CD8-positive, alpha-beta memory T cell (primary cell): ENCODE measurements at regions not wholly inside any gene's neighbourhood (a gene's known extent, or its start where the extent isn't known, plus 50 kb on each side); places are given as distances from the start of the nearest gene placed in this dataset.

ENCODE experiments used
- CTCF ChIA-PET: fragments of 350-600 bp; sonication (Branson Sonifier 250); formaldehyde crosslinking; loops from one replicate; lab custom pipeline; 2021; ENCODE audit warnings: antibody characterized with exemption; lab: Charles Lee
- POLR2A ChIA-PET: fragments of 350-600 bp; sonication (Branson Sonifier 250); formaldehyde crosslinking; loops from one replicate; lab custom pipeline; 2021; ENCODE audit warnings: antibody characterized with exemption; lab: Charles Lee
- DNase-seq, 5 donors: peaks; one replicate each; pipeline versions ENCODE4 v3.0.0 to v3.0.0-alpha.2; 2020 to 2022; ENCODE audit warnings: mixed read lengths in 1 of 5
- H3K27ac ChIP-seq: one replicate; pipeline ENCODE4 v1.7.0; 2013; ENCODE audit warnings: low read depth, mild to moderate bottlenecking, low read length, moderate library complexity
- H3K27me3 ChIP-seq: 2 replicates; pipeline ENCODE4 v1.7.0; 2013; ENCODE audit warnings: low read length, mild to moderate bottlenecking; ENCODE audit not compliant: insufficient read depth, poor library complexity, severe bottlenecking
- H3K36me3 ChIP-seq: 2 replicates; pipeline ENCODE4 v1.7.0; 2013; ENCODE audit warnings: mild to moderate bottlenecking, low read length, moderate library complexity; ENCODE audit not compliant: insufficient read depth
- H3K4me1 ChIP-seq: 2 replicates; pipeline ENCODE4 v1.7.0; 2013; ENCODE audit warnings: mild to moderate bottlenecking, low read length, moderate library complexity; ENCODE audit not compliant: insufficient read depth
- H3K4me3 ChIP-seq: 2 replicates; pipeline ENCODE4 v1.7.0; 2013; ENCODE audit warnings: mild to moderate bottlenecking, low read length
- H3K9me3 ChIP-seq: 2 replicates; pipeline ENCODE4 v1.7.0; 2013; ENCODE audit warnings: mild to moderate bottlenecking, low read length
- H3K27ac Mint-ChIP-seq, 8 donors: one replicate each; pipeline ENCODE4 v1.8.0; 2020 to 2021; ENCODE audit warnings: mixed read lengths in 8 of 8, mild to moderate bottlenecking in 6 of 8, inconsistent platforms in 3 of 8, moderate library complexity in 3 of 8
- H3K27me3 Mint-ChIP-seq, 2 donors: one replicate each; pipeline ENCODE4 v1.8.0; 2020 to 2021; ENCODE audit warnings: mixed read lengths in 2 of 2, mild to moderate bottlenecking in 1 of 2, moderate library complexity in 1 of 2
- H3K36me3 Mint-ChIP-seq, 3 donors: one replicate each; pipeline ENCODE4 v1.8.0; 2020 to 2021; ENCODE audit warnings: mixed read lengths in 3 of 3, inconsistent platforms in 1 of 3, mild to moderate bottlenecking in 1 of 3
- H3K4me1 Mint-ChIP-seq, 3 donors: one replicate each; pipeline ENCODE4 v1.8.0; 2020 to 2021; ENCODE audit warnings: mixed read lengths in 3 of 3, inconsistent platforms in 1 of 3, mild to moderate bottlenecking in 1 of 3
- H3K4me3 Mint-ChIP-seq, 7 donors: one replicate each; pipeline ENCODE4 v1.8.0; 2020 to 2021; ENCODE audit warnings: mixed read lengths in 7 of 7, mild to moderate bottlenecking in 6 of 7, moderate library complexity in 4 of 7, inconsistent platforms in 2 of 7
- H3K9me3 Mint-ChIP-seq, 5 donors: one replicate each; pipeline ENCODE4 v1.8.0; 2020 to 2022; ENCODE audit warnings: mixed read lengths in 5 of 5, mild to moderate bottlenecking in 3 of 5, moderate library complexity in 2 of 5, inconsistent platforms in 1 of 5

GRCh38 chr19:31705656-31706055 is 356.4 kb upstream of the TSHZ3 start:
- Mint-ChIP-seq H3K36me3 (no peaks in the 10 kb centered on the region), H3K4me3 (no peak overlapping the region), H3K9me3 (peaks cover 0 to 13% (median 7%) of the 10 kb centered on the region in 5 donors), H3K27me3 (peaks cover 0 to 2% of the 10 kb centered on the region in 2 donors), H3K4me1 (no peaks in the 10 kb centered on the region), H3K27ac (no peak overlapping the region)
- ChIA-PET CTCF (no interaction called here), POLR2A (no interaction called here)
- no peak for DNase-seq
- Histone ChIP-seq H3K9me3 (no peaks in the 10 kb centered on the region), H3K36me3 (no peaks in the 10 kb centered on the region), H3K27me3 (no peaks in the 10 kb centered on the region), H3K4me1 (no peaks in the 10 kb centered on the region), H3K4me3 (no peak overlapping the region), H3K27ac (no peak overlapping the region)

- POLR2A ChIA-PET = no interaction called here
- Histone ChIP-seq H3K4me3 (no peak overlapping the region), H3K4me1 (no peaks in the 10 kb centered on the region), H3K27ac (no peak overlapping the region), H3K27me3 (no peaks in the 10 kb centered on the region), H3K36me3 (no peaks in the 10 kb centered on the region), H3K9me3 (no peaks in the 10 kb centered on the region)
- Mint-ChIP-seq H3K36me3 (no peaks in the 10 kb centered on the region), H3K4me3 (no peak overlapping the region), H3K9me3 (peaks cover 0 to 8% (median 7%) of the 10 kb centered on the region in 5 donors), H3K27ac (no peak overlapping the region), H3K4me1 (no peaks in the 10 kb centered on the region), H3K27me3 (peaks cover 0 to 2% of the 10 kb centered on the region in 2 donors)
- DNase-seq = no peak
- CTCF ChIA-PET = no interaction called here
These were observed 356.9 kb upstream of the TSHZ3 start for GRCh38 chr19:31706131-31706530.

DNA sequence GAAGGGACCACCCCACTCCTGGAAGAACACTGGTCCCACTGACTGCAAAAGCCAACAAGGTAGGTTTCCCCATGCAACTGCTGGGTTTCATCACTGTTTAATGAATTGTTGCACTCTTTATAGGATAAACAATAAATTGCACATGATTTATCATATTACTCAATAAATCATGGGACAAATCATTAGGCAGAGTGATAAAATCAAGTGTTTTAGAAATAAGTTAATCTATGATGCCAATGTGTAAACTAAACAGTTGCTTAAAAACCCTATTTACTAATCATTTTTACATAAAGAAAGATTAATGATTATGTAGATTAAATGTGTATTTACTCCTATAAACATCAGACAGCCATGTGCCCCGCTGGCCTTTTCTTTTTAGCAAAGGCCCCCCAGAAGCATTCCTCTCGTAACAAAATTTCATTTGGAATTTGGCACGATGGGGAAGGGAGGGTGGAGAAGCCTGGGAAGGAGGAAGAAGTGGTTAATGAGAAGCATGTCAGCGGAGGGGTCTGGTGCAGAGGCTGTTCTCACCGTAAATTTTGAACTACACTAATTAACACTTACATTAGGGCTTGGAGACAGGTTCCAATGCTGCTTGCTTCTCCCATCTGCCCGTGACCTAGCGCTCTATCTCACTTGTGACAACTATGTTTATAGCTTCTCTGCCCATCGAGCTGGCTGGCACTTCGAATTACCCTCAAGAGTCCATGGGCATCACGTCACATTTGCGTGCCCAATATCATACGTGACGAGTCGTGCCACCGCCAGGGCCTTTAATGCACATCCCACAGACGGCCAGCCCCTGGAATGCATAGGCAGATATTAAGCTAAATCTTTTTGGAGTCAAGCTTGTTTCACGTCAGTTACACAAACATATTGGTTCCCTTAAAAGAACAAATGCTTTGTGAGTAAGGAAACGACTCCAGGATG is 357.7 kb upstream of the TSHZ3 start:
- H3K27ac Mint-ChIP-seq = no peak overlapping the region
- no peaks in the 10 kb centered on the region for H3K27me3 ChIP-seq
- peaks cover 0 to 8% (median 6%) of the 10 kb centered on the region in 5 donors for H3K9me3 Mint-ChIP-seq
- H3K4me3 Mint-ChIP-seq = no peak overlapping the region
- H3K4me1 ChIP-seq = no peaks in the 10 kb centered on the region
- H3K27me3 Mint-ChIP-seq = peaks cover 0 to 2% of the 10 kb centered on the region in 2 donors
- ChIA-PET CTCF (no interaction called here), POLR2A (no interaction called here)
- H3K36me3 ChIP-seq = no peaks in the 10 kb centered on the region
- H3K9me3 ChIP-seq = no peaks in the 10 kb centered on the region
- no peaks in the 10 kb centered on the region for H3K4me1 Mint-ChIP-seq
- no peak overlapping the region for H3K4me3 ChIP-seq
- no peak for DNase-seq
- H3K36me3 Mint-ChIP-seq = no peaks in the 10 kb centered on the region
- H3K27ac ChIP-seq = no peak overlapping the region

DNA sequence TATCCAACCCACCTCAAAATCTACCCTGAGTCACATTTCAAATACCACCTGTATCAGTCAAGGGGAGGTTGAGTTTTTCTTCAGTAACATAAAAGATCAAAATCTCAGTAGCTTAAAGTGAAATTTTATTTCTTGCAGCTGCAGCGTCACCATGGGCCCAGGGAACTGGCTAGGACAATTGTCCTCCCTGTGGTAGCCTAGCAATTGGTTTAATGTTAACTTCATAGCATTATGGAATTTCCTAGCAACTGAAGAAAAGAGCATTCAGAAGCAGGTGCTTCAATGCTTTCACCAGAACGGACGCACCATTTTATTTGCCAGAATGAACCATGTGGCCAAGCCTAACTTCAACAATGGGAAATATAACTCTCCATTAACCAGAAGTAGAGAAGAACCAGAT is 359.3 kb upstream of the TSHZ3 start:
- peaks cover 0 to 2% of the 10 kb centered on the region in 2 donors for H3K27me3 Mint-ChIP-seq

GRCh38 chr19:31709476-31709875 is 360.2 kb upstream of the TSHZ3 start:
- H3K27me3 ChIP-seq = no peaks in the 10 kb centered on the region
- H3K4me1 ChIP-seq = no peaks in the 10 kb centered on the region
- no peaks in the 10 kb centered on the region for H3K36me3 ChIP-seq
- Mint-ChIP-seq H3K9me3 (peaks cover 0 to 8% (median 0%) of the 10 kb centered on the region in 5 donors), H3K4me1 (no peaks in the 10 kb centered on the region), H3K27ac (no peak overlapping the region), H3K4me3 (no peak overlapping the region), H3K36me3 (no peaks in the 10 kb centered on the region), H3K27me3 (no peaks in the 10 kb centered on the region)
- no peak overlapping the region for H3K27ac ChIP-seq
- DNase-seq = no peak
- CTCF ChIA-PET = no interaction called here
- no peaks in the 10 kb centered on the region for H3K9me3 ChIP-seq
- H3K4me3 ChIP-seq = no peak overlapping the region
- POLR2A ChIA-PET = no interaction called here

More for the DNA sequence above, 359.3 kb upstream of the TSHZ3 start:
- Histone ChIP-seq H3K9me3 (no peaks in the 10 kb centered on the region), H3K27me3 (no peaks in the 10 kb centered on the region), H3K27ac (no peak overlapping the region), H3K4me3 (no peak overlapping the region), H3K4me1 (no peaks in the 10 kb centered on the region), H3K36me3 (no peaks in the 10 kb centered on the region)
- no peak overlapping the region for H3K4me3 Mint-ChIP-seq
- no peaks in the 10 kb centered on the region for H3K36me3 Mint-ChIP-seq
- H3K4me1 Mint-ChIP-seq = no peaks in the 10 kb centered on the region
- POLR2A ChIA-PET = no interaction called here
- CTCF ChIA-PET = no interaction called here
- no peak for DNase-seq
- no peak overlapping the region for H3K27ac Mint-ChIP-seq
- peaks cover 0 to 12% (median 2%) of the 10 kb centered on the region in 5 donors for H3K9me3 Mint-ChIP-seq

DNA sequence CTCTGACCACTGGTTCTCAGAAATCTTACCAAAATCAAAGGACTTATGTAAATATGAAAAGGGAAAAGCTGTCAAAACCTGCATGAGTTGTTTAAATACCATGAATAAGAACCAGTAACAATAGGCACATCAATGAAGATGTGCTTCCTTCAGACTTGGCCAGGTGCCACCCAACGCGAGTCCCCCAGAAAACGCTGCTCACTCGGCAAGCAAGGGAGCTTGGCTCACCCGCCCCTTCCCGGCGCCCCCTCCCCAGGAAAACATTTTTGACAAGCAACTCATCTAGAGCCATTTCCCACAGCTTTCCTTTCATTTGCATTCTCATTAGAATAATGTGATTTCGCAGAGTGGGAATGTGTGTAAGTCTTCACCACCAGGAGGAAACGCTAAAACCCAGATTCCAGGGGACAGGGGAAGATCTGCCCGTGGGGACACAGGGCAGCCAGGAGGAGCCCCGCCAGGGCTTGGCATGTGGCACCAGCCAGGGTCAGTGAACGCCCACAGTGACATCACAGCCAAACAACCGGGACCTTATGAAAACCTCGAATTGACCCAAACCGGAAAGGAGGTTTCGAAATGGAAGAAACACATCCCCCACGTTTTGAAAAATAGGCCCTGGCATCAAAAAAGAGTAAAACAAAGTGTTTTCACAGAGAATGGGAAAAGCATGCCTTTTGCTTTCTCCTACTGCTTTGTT is 366.2 kb upstream of the TSHZ3 start:
- Mint-ChIP-seq H3K4me3 (no peak overlapping the region), H3K27ac (no peak overlapping the region), H3K4me1 (no peaks in the 10 kb centered on the region), H3K9me3 (peaks cover 0 to 11% (median 2%) of the 10 kb centered on the region in 5 donors), H3K36me3 (no peaks in the 10 kb centered on the region), H3K27me3 (peaks cover 0 to 4% of the 10 kb centered on the region in 2 donors)
- no peaks in the 10 kb centered on the region for H3K4me1 ChIP-seq
- DNase-seq = no peak
- POLR2A ChIA-PET = no interaction called here
- no peak overlapping the region for H3K4me3 ChIP-seq
- no peaks in the 10 kb centered on the region for H3K27me3 ChIP-seq
- no peaks in the 10 kb centered on the region for H3K36me3 ChIP-seq
- CTCF ChIA-PET = no interaction called here
- no peaks in the 10 kb centered on the region for H3K9me3 ChIP-seq
- H3K27ac ChIP-seq = no peak overlapping the region

GRCh38 chr19:31716826-31717225 is 367.6 kb upstream of the TSHZ3 start:
- H3K4me1 Mint-ChIP-seq = no peaks in the 10 kb centered on the region
- Histone ChIP-seq H3K4me3 (no peak overlapping the region), H3K9me3 (no peaks in the 10 kb centered on the region), H3K36me3 (no peaks in the 10 kb centered on the region), H3K27ac (no peak overlapping the region), H3K4me1 (no peaks in the 10 kb centered on the region), H3K27me3 (no peaks in the 10 kb centered on the region)
- peaks cover 0 to 4% of the 10 kb centered on the region in 2 donors for H3K27me3 Mint-ChIP-seq
- CTCF ChIA-PET = no interaction called here
- no peak for DNase-seq
- H3K36me3 Mint-ChIP-seq = no peaks in the 10 kb centered on the region
- no peak overlapping the region for H3K4me3 Mint-ChIP-seq
- H3K9me3 Mint-ChIP-seq = peaks cover 0 to 11% (median 0%) of the 10 kb centered on the region in 5 donors
- POLR2A ChIA-PET = no interaction called here
- H3K27ac Mint-ChIP-seq = no peak overlapping the region

- Histone ChIP-seq H3K4me3 (no peak overlapping the region), H3K27me3 (no peaks in the 10 kb centered on the region), H3K27ac (no peak overlapping the region), H3K4me1 (no peaks in the 10 kb centered on the region), H3K36me3 (no peaks in the 10 kb centered on the region), H3K9me3 (no peaks in the 10 kb centered on the region)
- Mint-ChIP-seq H3K4me1 (no peaks in the 10 kb centered on the region), H3K9me3 (peaks cover 0 to 11% (median 0%) of the 10 kb centered on the region in 5 donors), H3K27me3 (peaks cover 0 to 4% of the 10 kb centered on the region in 2 donors), H3K36me3 (no peaks in the 10 kb centered on the region), H3K4me3 (no peak overlapping the region), H3K27ac (no peak overlapping the region)
- DNase-seq = no peak
- ChIA-PET POLR2A (no interaction called here), CTCF (no interaction called here)
These were observed 368.2 kb upstream of the TSHZ3 start for GRCh38 chr19:31717269-31717923.
